Midbrain (tissue), 1 donor: ENCODE measurements at regions not wholly inside any gene's neighbourhood (a gene's known extent, or its start where the extent isn't known, plus 50 kb on each side); places are given as distances from the start of the nearest gene placed in this dataset.
"Not testable (repeated sequence)": the region's sequence is repeated elsewhere in the genome, so short reads cannot be mapped to it uniquely, and the experiment has no call there.

ENCODE experiments used
- DNase-seq: peaks from one replicate; lab custom pipeline; 2025; lab: John Stamatoyannopoulos, UW

GRCh38 chr12:7591531-7591930, 74.2 kb downstream of the APOBEC1 start:
- DNase-seq: no peak

GRCh38 chr12:7590085-7590484, 75.6 kb downstream of the APOBEC1 start:
- DNase-seq: not testable (repeated sequence)

- peak; percentile 41 for DNase-seq
These were observed 76.9 kb downstream of the APOBEC1 start for GRCh38 chr12:7588742-7589329.

GRCh38 chr12:7584137-7584536, 80.6 kb upstream of the CD163 start:
- DNase-seq: not testable (repeated sequence)

- DNase-seq: no peak
These were observed 79.9 kb upstream of the CD163 start for GRCh38 chr12:7583471-7583870.

GRCh38 chr12:7582796-7583195, 79.2 kb upstream of the CD163 start:
- DNase-seq: no peak

- no peak for DNase-seq
These were observed 78.0 kb upstream of the CD163 start for GRCh38 chr12:7581625-7582024.

- DNase-seq: no peak
These were observed 77.5 kb upstream of the CD163 start for GRCh38 chr12:7581046-7581445.

- DNase-seq: no peak
These were observed 67.7 kb upstream of the CD163 start for GRCh38 chr12:7571257-7571656.

- peak; percentile 10 for DNase-seq
These were observed 53.6 kb upstream of the CD163 start for GRCh38 chr12:7557227-7557626.

- peak; percentile 10 for DNase-seq
These were observed 52.2 kb upstream of the CD163 start for GRCh38 chr12:7555752-7556151.

GRCh38 chr12:7554831-7555230, 51.3 kb upstream of the CD163 start:
- DNase-seq: not testable (repeated sequence)
